GM18508 (cell line): ENCODE measurements at regions not wholly inside any gene's neighbourhood (a gene's known extent, or its start where the extent isn't known, plus 50 kb on each side); places are given as distances from the start of the nearest gene placed in this dataset.

ENCODE experiments used
- ATAC-seq: cut with Tn5 transposase; IDR thresholded peaks from one replicate; pipeline ENCODE4 v1.9.1; 2021; ENCODE audit warnings: moderate number of reproducible peaks; ENCODE audit not compliant: insufficient read depth, unreplicated experiment

- ATAC-seq, result no peak
These were observed 78.0 kb upstream of the NHSL1 start for GRCh38 chr6:138577151-138577915.

GRCh38 chr6:138580040-138580439, 80.7 kb upstream of the NHSL1 start:
- no peak for ATAC-seq

- no peak for ATAC-seq
These were observed 81.5 kb upstream of the NHSL1 start for GRCh38 chr6:138580801-138581200.

GRCh38 chr6:138582573-138582972, 83.3 kb upstream of the NHSL1 start:
- no peak for ATAC-seq

GRCh38 chr6:138586638-138587037, 87.3 kb upstream of the NHSL1 start:
- ATAC-seq, result no peak

- ATAC-seq, result no peak
These were observed 89.6 kb upstream of the NHSL1 start for GRCh38 chr6:138588805-138589434.

GRCh38 chr6:138590796-138591709, 91.8 kb upstream of the NHSL1 start:
- ATAC-seq, result no peak

- ATAC-seq, result peak; percentile 36
These were observed 93.4 kb upstream of the NHSL1 start for GRCh38 chr6:138592749-138593123.

GRCh38 chr6:138593124-138593877, 94.0 kb upstream of the NHSL1 start:
- peak; percentile 71 for ATAC-seq

- no peak for ATAC-seq
These were observed 94.8 kb upstream of the NHSL1 start for GRCh38 chr6:138593909-138594757.

GRCh38 chr6:138594758-138595140, 95.5 kb upstream of the NHSL1 start:
- ATAC-seq, result no peak

GRCh38 chr6:138596126-138596525, 96.8 kb upstream of the NHSL1 start:
- no peak for ATAC-seq

GRCh38 chr6:138596591-138596990, 97.3 kb upstream of the NHSL1 start:
- no peak for ATAC-seq

- ATAC-seq, result no peak
These were observed 98.0 kb upstream of the NHSL1 start for GRCh38 chr6:138597336-138597735.

GRCh38 chr6:138598562-138599173, 99.4 kb upstream of the NHSL1 start:
- ATAC-seq, result no peak

GRCh38 chr6:138600261-138600660, 101.0 kb upstream of the NHSL1 start:
- no peak for ATAC-seq

- ATAC-seq, result no peak
These were observed 101.4 kb upstream of the NHSL1 start for GRCh38 chr6:138600726-138601125.

- ATAC-seq, result no peak
These were observed 101.8 kb upstream of the NHSL1 start for GRCh38 chr6:138601128-138601527.

GRCh38 chr6:138605958-138606357, 106.7 kb upstream of the NHSL1 start:
- no peak for ATAC-seq
